ENCODE measurements at regions not wholly inside any gene's neighbourhood (a gene's known extent, or its start where the extent isn't known, plus 50 kb on each side); places are given as distances from the start of the nearest gene placed in this dataset.

DNA sequence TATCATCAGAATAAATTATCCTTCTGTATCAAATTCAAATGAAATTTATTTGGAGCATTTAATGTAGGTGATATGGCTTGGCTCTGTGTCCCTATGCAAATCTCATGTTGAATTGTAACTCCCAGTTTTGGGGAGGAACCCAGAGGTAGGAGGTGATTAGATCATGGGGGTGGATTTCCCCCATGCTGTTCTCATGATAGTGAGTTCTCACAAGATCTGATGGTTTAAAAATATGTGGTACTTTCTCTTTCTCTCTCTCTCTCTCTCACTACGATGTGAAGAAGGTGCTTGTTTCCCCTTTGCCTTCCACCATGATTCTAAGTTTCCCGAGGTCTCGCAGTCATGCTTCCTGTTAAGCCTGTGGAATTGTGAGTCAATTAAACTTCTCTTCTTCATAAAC, 678.4 kb upstream of the RGMB start:
- H3K36me3 ChIP-seq (replicated peaks; ENCODE audit: insufficient read depth, low read depth), result no peaks in the 10 kb centered on the region
- no peak overlapping the region for H3K4me2 ChIP-seq
- H3K27ac ChIP-seq, result no peak overlapping the region
- 70% methylated on average over 3 of the region's 3 CpGs for WGBS (ENCODE audit: low lambda C conversion rate, missing lambda C conversion rate)
- H4K20me1 ChIP-seq (ENCODE audit: insufficient read depth, poor library complexity, severe bottlenecking), result no peaks in the 10 kb centered on the region
- H3K79me2 ChIP-seq, result no peaks in the 10 kb centered on the region
- H3K9me3 ChIP-seq (ENCODE audit: low read depth), result no peaks in the 10 kb centered on the region
- no peak overlapping the region for H2AFZ ChIP-seq
- H3K4me1 ChIP-seq (ENCODE audit: insufficient read depth), result no peaks in the 10 kb centered on the region
- TF ChIP-seq EZH2 (IDR thresholded peaks at IDR 0.05; ENCODE audit: borderline replicate concordance) (no peak), EZH2phosphoT487 (IDR thresholded peaks at IDR 0.05; ENCODE audit: low read depth, severe bottlenecking, unreplicated experiment) (no peak)
- TF ChIP-seq, protein P1, sequence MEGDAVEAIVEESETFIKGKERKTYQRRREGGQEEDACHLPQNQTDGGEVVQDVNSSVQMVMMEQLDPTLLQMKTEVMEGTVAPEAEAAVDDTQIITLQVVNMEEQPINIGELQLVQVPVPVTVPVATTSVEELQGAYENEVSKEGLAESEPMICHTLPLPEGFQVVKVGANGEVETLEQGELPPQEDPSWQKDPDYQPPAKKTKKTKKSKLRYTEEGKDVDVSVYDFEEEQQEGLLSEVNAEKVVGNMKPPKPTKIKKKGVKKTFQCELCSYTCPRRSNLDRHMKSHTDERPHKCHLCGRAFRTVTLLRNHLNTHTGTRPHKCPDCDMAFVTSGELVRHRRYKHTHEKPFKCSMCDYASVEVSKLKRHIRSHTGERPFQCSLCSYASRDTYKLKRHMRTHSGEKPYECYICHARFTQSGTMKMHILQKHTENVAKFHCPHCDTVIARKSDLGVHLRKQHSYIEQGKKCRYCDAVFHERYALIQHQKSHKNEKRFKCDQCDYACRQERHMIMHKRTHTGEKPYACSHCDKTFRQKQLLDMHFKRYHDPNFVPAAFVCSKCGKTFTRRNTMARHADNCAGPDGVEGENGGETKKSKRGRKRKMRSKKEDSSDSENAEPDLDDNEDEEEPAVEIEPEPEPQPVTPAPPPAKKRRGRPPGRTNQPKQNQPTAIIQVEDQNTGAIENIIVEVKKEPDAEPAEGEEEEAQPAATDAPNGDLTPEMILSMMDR (IDR thresholded peaks at IDR 0.05; ENCODE audit: poor library complexity), result no peak
- no peaks in the 10 kb centered on the region for H3K27me3 ChIP-seq
- H3K4me3 ChIP-seq, result no peak overlapping the region
- H3K9me2 ChIP-seq (replicated peaks; ENCODE audit: insufficient read depth), result no peaks in the 10 kb centered on the region
- no peak for DNase-seq (ENCODE audit: low spot score)

DNA sequence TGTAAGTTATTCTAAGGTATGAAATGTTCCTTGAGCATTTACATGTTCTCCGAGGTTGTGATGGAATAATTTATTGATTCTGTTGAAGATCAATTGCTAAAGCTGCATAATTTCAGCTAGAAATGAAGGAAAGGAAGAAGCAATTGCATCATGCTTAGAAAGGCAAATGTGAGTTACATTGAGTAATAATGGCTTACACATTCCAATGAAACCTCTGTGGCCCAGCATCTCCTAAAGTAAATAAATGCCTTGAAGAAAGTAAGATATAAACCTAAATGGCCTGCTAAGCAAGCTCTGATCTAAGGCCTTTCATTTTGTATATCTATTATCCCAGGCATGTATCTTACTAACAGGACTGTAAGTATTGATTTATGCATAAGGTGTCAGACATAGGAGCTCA, 677.3 kb upstream of the RGMB start:
- DNase-seq (ENCODE audit: low spot score), result no peak
- H3K4me1 ChIP-seq (ENCODE audit: insufficient read depth), result no peaks in the 10 kb centered on the region
- no peak for TF ChIP-seq EZH2phosphoT487 (IDR thresholded peaks at IDR 0.05; ENCODE audit: low read depth, severe bottlenecking, unreplicated experiment)
- no peak for TF ChIP-seq EZH2 (IDR thresholded peaks at IDR 0.05; ENCODE audit: borderline replicate concordance)
- TF ChIP-seq, protein P1 (IDR thresholded peaks at IDR 0.05; ENCODE audit: poor library complexity), result no peak
- no peaks in the 10 kb centered on the region for H3K79me2 ChIP-seq
- no peaks in the 10 kb centered on the region for H3K9me2 ChIP-seq (replicated peaks; ENCODE audit: insufficient read depth)
- no peak overlapping the region for H3K4me2 ChIP-seq
- H4K20me1 ChIP-seq (ENCODE audit: insufficient read depth, poor library complexity, severe bottlenecking), result no peaks in the 10 kb centered on the region
- 91% methylated on average over 1 of the region's 1 CpG for WGBS (ENCODE audit: low lambda C conversion rate, missing lambda C conversion rate)
- no peak overlapping the region for H3K27ac ChIP-seq
- H3K36me3 ChIP-seq (replicated peaks; ENCODE audit: insufficient read depth, low read depth), result no peaks in the 10 kb centered on the region
- H3K9me3 ChIP-seq (ENCODE audit: low read depth), result no peaks in the 10 kb centered on the region
- no peak overlapping the region for H3K4me3 ChIP-seq
- no peaks in the 10 kb centered on the region for H3K27me3 ChIP-seq
- H2AFZ ChIP-seq, result no peak overlapping the region

DNA sequence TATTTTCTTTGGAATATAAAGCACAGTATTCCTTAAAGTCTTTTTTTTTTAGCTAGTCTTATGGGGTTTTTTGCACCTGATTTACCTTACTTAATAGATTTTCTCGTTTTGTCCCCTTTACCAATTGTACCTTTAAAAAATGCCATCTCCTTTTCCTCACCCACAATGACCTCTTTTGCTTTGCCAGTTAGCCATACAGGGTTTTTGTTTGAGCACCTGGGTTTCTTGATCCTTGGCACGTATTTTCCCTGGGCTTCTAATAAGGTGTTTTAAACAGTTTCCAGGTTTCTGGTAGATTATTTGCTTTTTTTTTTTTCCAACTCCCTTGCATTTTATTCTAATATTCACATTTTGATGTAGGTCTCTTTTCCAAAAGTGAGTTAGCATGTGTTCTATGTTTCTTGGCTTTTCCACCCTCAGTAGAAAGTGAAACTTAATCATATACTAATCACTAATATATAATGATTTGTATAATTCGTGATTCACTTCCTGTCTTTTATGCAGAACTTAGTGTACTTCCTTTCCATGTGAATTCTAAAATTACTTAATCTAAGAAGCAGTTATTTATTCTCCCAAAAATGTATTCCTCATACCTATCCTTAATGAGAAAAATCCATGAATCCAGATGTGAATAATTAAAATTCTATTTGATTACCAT, 673.9 kb upstream of the RGMB start:
- Histone ChIP-seq H3K4me1 (ENCODE audit: insufficient read depth) (no peaks in the 10 kb centered on the region), H3K79me2 (no peaks in the 10 kb centered on the region), H3K9me3 (ENCODE audit: low read depth) (no peaks in the 10 kb centered on the region), H3K4me3 (no peak overlapping the region), H3K27me3 (no peaks in the 10 kb centered on the region), H3K9me2 (replicated peaks; ENCODE audit: insufficient read depth) (no peaks in the 10 kb centered on the region), H4K20me1 (ENCODE audit: insufficient read depth, poor library complexity, severe bottlenecking) (no peaks in the 10 kb centered on the region), H2AFZ (no peak overlapping the region), H3K36me3 (replicated peaks; ENCODE audit: insufficient read depth, low read depth) (no peaks in the 10 kb centered on the region), H3K27ac (no peak overlapping the region), H3K4me2 (no peak overlapping the region)
- TF ChIP-seq, protein P1 (IDR thresholded peaks at IDR 0.05; ENCODE audit: poor library complexity), result no peak
- TF ChIP-seq EZH2phosphoT487 (IDR thresholded peaks at IDR 0.05; ENCODE audit: low read depth, severe bottlenecking, unreplicated experiment) (no peak), EZH2 (IDR thresholded peaks at IDR 0.05; ENCODE audit: borderline replicate concordance) (no peak)
- DNase-seq (ENCODE audit: low spot score), result no peak
- WGBS (ENCODE audit: low lambda C conversion rate, missing lambda C conversion rate), result 80% methylated on average over 3 of the region's 3 CpGs

DNA sequence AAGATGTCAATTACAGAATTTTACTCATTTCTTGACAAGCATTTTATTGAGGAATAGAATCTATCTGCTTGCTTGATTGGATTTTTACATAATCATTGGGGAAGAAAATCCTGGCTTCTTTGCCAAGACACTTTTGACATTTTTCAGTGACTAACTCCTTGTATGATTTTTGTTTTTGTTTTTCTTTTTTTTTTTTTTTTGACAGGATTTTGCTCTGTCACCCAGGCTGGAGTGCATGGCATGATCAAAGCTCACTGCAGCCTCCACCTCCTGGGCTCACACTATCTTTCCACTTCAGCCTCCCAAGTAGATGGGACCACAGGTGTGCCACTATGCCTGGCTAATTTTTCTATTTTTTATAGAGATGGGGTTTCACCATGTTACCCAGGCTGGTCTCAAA, 672.3 kb upstream of the RGMB start:
- Histone ChIP-seq H3K9me3 (ENCODE audit: low read depth) (no peaks in the 10 kb centered on the region), H3K9me2 (replicated peaks; ENCODE audit: insufficient read depth) (no peaks in the 10 kb centered on the region), H3K4me2 (no peak overlapping the region), H2AFZ (no peak overlapping the region), H3K4me1 (ENCODE audit: insufficient read depth) (no peaks in the 10 kb centered on the region), H3K27ac (no peak overlapping the region), H3K36me3 (replicated peaks; ENCODE audit: insufficient read depth, low read depth) (no peaks in the 10 kb centered on the region), H3K79me2 (no peaks in the 10 kb centered on the region), H3K4me3 (no peak overlapping the region), H4K20me1 (ENCODE audit: insufficient read depth, poor library complexity, severe bottlenecking) (no peaks in the 10 kb centered on the region), H3K27me3 (no peaks in the 10 kb centered on the region)
- no peak for DNase-seq (ENCODE audit: low spot score)
- TF ChIP-seq, protein P1 (IDR thresholded peaks at IDR 0.05; ENCODE audit: poor library complexity), result no peak
- TF ChIP-seq EZH2 (IDR thresholded peaks at IDR 0.05; ENCODE audit: borderline replicate concordance) (no peak), EZH2phosphoT487 (IDR thresholded peaks at IDR 0.05; ENCODE audit: low read depth, severe bottlenecking, unreplicated experiment) (no peak)
